Skeletal muscle cell (primary cell): ENCODE measurements at regions not wholly inside any gene's neighbourhood (a gene's known extent, or its start where the extent isn't known, plus 50 kb on each side); places are given as distances from the start of the nearest gene placed in this dataset.

Source experiments
- DNase-seq: peaks from one replicate; pipeline ENCODE4 v3.0.0-alpha.2; 2010; ENCODE audit warnings: low read depth
- H3K4me3 ChIP-seq: 2 replicates; pipeline ENCODE4 v1.5.1; 2011; ENCODE audit warnings: low read depth, mild to moderate bottlenecking, control low read depth, low read length, moderate library complexity

DNA sequence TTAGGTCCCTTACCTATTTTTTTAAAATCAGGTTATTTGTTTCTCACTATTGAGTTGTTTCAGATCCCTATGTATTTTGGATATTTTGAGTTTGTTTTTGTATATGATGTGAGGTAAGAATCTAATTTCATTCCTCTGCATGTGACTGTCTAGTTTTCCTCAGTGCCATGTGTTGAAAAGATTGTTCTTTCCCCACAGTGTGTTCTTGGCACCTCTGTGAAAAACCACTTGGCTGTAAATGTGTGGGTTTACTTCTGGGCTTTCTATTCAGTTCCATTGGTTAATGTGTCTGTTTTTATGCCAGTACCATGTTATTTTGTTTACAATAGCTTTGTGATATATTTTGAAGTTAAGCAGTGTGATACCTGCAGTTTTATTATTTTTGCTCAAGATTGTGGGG is 1516.4 kb downstream of the AACS start:
- DNase-seq, result no peak
- H3K4me3 ChIP-seq, result no peak overlapping the region

DNA sequence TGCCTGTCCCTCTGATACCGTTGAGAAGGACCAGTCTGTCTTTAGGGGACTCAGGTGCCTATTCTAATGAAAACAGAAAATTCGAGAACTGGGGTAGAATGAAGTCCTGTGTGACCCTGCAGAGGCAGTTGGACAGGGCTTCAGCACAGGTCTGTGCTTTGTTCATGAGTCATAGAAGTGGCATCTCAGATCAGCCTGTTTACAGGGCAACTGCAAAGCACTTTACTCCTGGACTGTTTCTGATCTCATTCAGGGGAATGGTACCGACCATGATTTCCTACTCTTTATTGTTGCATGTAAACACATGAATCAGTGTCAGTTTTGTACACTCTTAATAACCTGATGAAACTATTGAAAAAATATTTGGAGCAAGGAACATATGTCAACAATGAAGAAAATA is 1517.0 kb downstream of the AACS start:
- DNase-seq, result no peak

DNA sequence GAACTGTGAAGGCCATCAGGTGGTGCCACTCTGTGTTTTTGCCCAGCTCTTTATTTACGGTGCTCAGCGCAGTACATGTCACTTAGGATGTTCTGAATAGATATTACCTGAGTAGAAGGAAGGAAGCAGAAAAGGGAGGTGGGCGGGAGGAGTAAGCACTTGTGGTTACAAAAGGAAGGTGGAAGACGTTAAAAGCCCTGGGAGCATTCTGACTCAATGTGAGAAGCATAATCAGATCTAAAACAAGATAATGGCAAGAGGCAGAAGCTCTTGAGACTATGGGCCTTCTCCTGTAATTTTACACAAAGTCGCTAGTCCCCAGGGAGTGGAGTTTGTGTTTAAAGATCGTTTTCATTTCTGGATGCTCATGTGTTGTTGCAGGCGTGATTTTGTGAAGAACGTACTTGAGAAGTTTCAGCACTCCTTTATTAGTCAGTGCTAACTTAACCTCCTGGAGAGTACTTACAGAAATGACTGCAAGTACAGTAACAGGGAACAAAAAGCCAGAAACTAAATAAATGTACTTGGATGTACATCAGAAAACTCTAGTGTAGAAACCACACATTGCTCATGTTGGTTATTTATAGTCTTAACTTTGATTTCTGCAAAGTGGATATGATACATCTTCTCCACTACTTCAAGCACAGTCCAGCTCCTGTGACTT is 1523.5 kb downstream of the AACS start:
- peak; percentile 11 for DNase-seq
- H3K4me3 ChIP-seq, result no peak overlapping the region

More for the DNA sequence above, 1517.0 kb downstream of the AACS start:
- no peak overlapping the region for H3K4me3 ChIP-seq

DNA sequence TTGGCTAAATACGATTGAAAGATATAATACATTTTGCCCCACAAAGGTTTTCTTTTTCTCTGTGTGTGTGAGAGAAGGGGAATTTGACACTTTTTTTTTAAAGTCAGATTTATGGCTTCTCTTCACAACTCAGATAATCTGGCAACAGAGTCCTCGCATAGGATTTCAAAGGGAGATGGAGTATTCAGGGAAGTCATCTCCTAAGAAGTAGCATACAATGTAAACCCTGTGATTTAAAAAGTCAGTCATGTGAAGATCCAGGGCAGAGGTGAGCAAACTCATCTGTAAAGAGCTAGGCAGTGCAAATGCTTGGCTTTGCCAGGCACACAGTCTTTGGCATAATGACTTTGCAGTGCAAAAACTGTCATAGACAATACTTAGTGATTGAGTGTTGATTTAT is 1526.3 kb downstream of the AACS start:
- DNase-seq, result no peak
- H3K4me3 ChIP-seq, result no peak overlapping the region

DNA sequence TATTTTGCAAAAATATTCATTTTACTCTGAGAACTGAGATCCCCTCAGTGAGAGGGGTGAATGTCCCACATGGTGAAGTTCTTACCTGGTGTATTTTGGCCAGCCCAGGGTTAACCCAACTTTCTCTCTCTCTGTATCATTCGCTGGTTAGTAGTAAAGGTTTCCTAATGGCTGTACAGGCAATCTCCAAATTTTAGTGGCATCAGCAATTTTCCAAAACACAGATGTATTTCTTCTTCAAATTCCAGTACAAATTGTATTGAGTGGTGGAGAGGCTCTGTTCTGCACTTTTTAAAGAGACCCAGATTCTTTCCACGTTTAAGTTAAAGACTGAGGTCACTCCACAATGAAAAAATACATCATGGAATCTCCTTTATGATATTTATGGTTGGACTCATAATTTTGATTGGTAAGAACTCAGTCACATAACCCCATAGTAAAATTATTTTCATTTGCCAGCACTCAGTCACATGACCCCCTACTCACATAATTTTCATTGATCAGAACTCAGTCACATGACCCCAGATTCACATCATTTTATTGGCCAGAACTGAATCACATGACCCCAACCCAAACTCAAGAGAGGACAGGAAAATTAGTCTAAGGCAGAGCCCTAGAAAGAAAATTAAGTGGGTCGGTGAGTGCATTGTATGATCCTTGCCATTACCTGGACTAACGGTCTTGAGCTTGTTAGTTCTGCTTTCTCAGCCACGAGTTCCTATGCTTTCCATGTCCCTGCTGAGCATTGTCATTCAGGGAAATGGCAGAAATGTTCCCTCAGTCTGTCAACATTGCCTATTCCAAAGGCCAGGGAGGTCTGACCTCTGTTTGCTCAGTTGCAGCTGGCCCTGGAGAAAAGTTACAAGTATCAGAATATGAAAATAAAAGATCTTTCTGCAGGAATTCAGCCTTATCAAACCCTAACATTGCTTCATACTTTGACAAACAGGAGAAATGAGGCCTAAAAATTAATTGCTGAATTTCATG is 1536.2 kb downstream of the AACS start:
- no peak for DNase-seq
- no peak overlapping the region for H3K4me3 ChIP-seq

DNA sequence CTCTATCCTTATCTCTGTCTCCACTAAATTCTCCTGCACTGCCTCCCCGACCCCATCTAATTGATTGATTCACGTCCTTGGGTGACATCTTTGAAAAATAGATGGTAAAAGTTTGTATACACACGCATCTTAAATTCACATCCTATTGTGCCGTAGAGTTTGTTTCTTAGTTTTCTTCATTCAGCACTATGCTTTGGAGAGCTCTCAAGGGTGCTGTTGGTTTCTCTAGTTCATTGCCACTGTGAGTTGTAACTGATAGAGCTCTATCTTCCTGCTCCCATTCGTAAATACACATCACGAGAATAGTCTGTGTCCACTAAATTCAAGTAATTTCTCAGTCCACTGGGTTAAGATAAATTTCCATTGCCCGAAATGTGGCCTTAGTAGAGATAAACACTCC is 1537.4 kb downstream of the AACS start:
- no peak overlapping the region for H3K4me3 ChIP-seq
- DNase-seq, result no peak

DNA sequence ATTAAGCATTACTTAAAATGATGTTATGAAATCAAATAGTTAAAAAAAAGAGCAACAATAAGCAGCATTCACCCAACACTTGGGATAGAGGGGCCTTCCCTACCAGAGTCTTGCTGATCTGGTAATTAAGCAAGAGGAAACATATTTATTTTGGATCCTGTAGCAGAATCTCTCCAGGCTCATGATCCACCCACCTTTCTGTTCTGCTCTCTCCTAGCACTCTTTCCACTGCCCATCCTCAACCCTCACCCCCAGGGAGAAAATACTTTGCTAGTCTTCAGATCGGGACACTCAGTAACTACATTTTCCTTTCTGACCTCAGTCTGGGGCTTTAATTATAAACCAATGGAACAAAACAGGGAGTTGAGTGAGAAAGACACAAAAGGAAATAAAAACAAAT is 1541.9 kb downstream of the AACS start:
- DNase-seq, result no peak
- no peak overlapping the region for H3K4me3 ChIP-seq

DNA sequence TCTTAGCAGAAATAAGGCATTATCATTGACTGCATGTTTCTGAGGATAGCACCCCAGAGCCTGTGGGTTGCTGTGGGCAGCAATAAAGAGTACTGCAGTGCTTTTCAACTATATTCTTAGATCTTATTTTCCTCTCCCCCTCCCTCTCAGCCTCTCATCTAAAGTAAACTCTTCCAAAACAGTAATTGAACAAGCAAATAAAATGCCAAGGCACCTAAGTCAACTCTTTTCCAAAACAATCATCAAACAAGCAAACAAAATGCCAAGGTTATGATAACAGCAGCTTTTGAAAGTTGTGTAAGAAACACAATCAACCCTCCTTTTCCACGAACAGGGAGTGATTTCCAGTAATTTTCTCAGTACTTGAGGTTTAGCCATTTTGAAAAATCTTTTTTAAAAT is 1542.6 kb downstream of the AACS start:
- H3K4me3 ChIP-seq, result no peak overlapping the region
- DNase-seq, result no peak

DNA sequence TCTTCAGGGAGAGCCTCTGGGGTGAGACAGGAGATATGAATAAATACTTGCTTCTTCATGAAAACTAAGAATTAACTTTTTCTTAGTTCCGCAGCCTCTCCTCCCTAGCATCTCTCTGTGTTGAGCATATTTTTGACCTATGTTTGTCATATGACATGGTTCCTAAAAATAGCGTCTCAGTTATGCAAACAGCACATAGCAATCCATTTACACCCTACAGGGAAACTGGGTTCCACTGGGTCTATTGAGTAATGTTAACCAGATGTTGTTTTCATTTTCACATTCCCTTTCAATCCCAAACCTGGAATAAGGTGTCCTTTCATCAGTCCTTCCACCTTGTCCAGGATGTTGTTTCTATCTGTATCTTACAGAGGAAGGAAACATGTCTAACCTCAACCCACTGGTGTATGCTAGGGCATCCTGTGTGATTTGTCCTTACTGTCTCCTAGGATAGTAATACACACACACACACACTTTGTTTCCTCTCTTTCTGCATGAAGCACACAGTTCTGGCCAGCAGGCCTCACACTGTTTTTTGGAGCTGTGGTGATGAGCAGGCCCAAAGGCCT is 1543.5 kb downstream of the AACS start:
- peak; percentile 13 for DNase-seq
- no peak overlapping the region for H3K4me3 ChIP-seq

DNA sequence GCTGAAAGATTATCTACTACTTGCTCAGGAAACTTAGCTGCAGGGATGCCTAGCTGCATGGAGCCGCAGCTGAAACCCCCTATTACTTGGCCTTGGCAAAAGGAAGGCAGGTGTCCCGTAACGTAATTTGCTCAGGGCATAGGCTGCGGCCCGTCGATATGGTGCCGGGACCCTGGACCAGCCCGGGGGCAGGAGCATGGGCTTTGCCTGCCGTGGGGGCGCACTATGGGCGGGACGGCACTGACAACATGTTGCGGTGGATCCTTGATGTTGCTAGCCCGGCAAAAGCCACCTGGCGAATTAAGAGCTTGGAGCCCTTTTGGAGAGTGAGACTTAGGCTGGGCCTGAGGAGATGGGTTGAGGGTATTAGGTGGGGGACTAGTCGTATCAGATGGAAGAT is 1551.2 kb downstream of the AACS start:
- H3K4me3 ChIP-seq, result no peak overlapping the region
- DNase-seq, result no peak

DNA sequence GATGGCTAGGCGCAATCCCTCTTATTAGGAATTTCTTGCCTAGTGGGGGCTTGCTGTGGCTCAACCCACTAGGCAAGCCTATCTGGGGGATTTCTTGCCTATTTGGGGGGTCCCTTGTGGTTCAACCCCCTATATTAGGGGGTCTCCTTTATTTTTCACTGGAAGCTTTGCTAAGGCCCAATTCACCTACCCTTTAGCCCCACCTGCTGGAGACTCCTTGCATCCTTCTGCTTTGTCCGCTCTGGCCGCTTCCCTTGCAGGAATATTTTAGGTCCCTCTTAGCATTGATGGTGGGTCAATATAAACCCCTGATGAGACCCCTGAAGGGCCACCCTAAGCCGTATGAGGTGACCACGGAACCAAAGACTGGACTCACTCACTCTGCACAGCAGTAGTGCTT is 1552.1 kb downstream of the AACS start:
- no peak overlapping the region for H3K4me3 ChIP-seq
- DNase-seq, result no peak

DNA sequence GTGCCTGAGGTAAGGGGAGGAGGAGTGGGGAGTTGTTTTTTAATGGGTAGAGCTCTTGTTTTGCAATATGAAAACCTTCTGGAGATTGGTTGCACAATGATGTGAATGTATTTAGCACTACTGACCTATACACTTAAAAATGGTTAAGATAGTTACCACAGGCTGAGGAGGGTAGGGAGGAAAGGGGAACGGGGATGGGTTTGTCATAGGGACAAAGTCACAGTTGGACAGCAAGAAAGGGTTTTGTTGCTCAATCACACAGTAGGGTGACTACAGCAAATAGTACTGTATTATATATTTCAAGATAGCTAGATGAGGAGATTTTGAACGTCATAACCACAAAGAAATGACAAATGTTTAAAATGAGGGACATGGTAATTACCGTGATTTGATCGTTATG is 1562.4 kb downstream of the AACS start:
- no peak for DNase-seq
- H3K4me3 ChIP-seq, result no peak overlapping the region

DNA sequence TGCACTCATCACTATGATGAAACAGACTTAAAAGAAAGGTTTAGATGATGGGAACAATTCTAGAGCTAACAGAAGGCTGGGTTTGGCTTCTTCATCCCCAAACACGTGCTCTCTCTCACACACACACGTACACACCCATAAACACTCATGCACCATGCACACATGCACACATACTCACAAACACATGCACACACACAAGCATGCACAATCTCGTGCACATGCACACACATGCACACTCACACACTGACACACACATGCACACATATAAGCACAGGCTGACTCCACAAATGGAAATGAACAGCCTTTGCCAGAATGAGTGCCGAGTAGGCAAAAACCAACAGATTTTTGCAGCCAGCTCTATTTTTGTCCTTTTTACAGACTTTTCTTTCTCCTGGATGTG is 1571.6 kb downstream of the AACS start:
- no peak overlapping the region for H3K4me3 ChIP-seq
- DNase-seq, result no peak

DNA sequence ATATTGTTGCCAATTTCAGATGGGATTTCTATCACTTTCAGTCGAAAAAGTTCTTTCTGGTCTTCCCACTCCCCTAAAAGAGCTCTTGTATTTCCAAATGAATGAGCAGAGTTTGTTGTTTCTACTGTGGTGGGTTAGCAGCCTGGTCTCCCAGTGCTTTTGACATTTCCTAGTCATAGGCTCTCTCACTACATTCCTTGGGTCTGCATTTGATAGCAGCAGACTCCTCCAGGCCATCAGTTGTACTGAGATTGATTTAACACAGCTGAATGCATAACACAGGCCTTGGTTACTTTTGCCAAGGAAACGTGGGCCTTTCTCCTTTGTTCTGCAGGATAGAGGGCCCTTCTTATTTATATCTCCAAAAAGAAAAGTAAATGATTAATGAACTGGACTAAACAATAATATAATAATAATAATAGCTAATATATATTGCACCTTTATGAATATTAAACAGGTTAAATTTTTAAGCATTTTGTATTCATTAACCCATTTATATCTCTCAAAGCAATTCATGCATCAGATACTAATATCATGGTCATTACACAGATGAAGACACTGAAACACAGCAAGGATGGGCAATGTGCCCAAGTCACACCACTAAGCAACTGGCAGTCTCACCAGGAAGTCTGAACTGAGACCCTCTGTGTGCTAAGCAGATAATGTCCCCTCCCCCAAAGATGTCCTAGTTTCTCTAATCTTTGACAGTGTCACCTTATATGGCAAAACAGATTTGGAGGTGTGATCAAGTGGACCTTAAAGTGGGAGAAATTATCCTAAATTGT is 1579.2 kb downstream of the AACS start:
- DNase-seq, result no peak
- no peak overlapping the region for H3K4me3 ChIP-seq

DNA sequence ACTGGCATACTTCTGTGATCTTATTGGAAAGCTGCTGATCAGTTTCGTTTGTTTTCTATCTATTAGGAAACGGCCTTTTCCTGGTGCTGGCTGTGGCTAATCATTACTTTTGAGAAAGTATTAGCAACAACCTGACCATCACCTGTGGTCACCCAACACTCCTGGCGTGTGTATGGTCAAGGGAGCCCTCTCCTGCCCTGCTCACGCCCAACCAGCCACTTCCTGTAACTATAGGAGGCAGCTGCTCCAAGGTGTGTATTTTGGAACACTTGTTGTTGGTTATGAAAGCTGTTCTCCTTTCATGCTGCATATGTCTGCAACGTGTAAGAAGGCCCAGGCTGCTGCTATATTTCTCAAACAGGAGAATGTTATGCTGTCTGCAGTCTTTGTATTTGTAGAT is 1582.8 kb downstream of the AACS start:
- DNase-seq, result no peak
- no peak overlapping the region for H3K4me3 ChIP-seq

DNA sequence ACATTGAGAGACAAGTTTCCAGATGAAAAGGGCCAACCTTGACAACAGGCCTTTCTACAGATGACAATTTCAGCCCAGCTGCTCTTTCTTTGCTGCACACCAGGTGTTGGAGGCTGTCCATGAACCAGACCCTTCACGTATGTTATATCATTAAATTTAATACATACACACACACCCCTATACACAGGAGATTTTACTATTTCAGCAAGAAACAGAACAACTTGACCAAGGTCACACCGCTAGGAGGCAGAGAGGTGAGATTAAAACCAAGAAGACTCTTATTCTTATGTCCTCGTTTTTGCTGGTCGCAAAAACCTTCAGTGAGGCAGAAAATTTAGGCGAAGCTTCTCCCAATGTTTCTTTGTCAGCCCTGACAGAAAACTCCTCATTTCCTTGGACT is 1585.9 kb downstream of the AACS start:
- DNase-seq, result no peak
- H3K4me3 ChIP-seq, result no peak overlapping the region

DNA sequence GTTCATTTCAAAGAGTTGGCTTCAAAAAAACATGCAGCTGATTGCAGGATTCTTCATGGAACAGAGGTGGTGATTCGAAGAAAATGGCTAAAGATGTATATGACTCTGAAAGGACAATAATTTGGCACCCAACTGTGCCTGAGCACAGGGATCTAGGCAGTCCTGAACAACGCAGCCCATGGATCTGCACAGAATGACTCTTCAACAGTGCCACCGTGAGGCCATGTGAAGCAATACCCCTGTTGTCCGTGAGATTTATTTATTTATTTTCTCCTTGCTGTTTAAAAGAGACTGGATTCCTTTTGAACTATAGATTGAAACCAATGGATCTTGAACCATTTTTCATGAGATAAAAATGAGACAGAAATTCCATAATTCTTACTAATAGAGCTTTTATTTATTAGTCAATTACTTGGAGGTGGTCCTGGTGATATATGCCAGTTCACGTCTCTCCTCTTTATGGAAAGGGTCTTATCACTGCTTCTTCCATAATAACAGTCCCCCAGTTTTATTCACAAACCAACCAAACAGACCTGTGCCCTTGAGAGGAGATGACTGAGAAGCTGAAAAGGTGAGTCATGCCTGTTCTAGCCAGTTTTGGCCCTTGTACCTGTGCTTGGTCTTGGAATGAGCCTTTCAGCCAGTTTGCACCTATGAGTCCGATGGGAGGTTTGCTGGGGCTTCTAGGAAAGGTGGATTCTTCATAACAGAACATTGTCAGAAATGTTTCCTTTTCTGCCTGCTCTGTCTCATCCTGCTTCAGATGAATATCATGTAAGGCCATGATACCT is 1598.3 kb downstream of the AACS start:
- no peak overlapping the region for H3K4me3 ChIP-seq
- no peak for DNase-seq

DNA sequence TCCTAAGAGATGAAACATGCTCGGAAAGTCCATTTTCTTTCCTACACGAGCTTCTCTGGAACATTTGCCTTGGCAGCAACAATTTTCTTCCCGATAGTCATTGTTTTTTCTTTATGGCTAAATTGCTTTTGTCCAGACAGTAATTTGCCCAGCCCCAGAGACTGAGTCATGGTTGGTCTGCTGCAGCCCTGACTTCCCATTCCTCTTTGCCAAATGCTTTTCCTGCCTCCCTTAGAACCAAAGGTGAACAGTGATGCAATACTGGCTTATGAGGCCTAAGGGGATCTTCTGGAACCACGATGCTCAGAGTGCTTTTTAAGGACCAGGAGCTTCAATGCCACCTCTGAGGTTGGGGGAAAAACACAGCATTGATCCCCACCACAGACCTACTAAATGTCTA is 1599.6 kb upstream of the TMEM132C start:
- peak; percentile 88 for DNase-seq
- no peak overlapping the region for H3K4me3 ChIP-seq

DNA sequence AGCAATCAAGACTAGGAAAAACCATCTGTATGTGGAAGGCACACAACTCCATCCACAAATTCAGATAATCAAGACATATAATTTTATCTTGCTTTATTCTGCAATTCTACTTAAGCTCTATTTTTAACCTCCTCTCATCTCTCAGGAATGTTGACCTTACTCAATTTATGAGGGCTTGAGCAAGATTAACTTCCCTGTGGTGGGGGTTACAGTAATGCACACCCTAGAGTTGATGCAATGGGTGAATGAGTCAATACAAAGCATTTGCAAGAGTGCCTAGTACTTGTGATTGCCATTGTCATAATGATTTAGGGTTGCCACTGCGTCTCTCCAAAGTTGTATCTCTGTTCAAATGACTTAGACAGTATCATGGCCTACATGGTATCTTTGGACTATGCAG is 1598.4 kb upstream of the TMEM132C start:
- peak; percentile 94 for DNase-seq
- no peak overlapping the region for H3K4me3 ChIP-seq
